ENCODE measurements at regions not wholly inside any gene's neighbourhood (a gene's known extent, or its start where the extent isn't known, plus 50 kb on each side); places are given as distances from the start of the nearest gene placed in this dataset.
"Not testable (repeated sequence)": the region's sequence is repeated elsewhere in the genome, so short reads cannot be mapped to it uniquely, and the experiment has no call there.

- peak in 1 of 14 donors; percentile 54 for DNase-seq
Measured at GRCh38 chr18:68429111-68429510, 285.8 kb downstream of the TMX3 start.

- DNase-seq: peak in 1 of 14 donors; percentile 33
Measured at GRCh38 chr18:68428661-68429060, 286.2 kb downstream of the TMX3 start.

GRCh38 chr18:68427951-68428401 lies 286.9 kb downstream of the TMX3 start:
- DNase-seq: peak in 4 of 14 donors; percentile 3 to 94 (median 13)

- no peak for DNase-seq
Measured at GRCh38 chr18:68426731-68427315, 288.1 kb downstream of the TMX3 start.

GRCh38 chr18:68418881-68419280 lies 296.0 kb downstream of the TMX3 start:
- DNase-seq: no peak

- DNase-seq: no peak
Measured at GRCh38 chr18:68418226-68418868, 296.6 kb downstream of the TMX3 start.

GRCh38 chr18:68417826-68418225 lies 297.1 kb downstream of the TMX3 start:
- DNase-seq: no peak

- no peak for DNase-seq
Measured at GRCh38 chr18:68417166-68417799, 297.6 kb downstream of the TMX3 start.

- no peak for DNase-seq
Measured at GRCh38 chr18:68414407-68414806, 300.5 kb downstream of the TMX3 start.

- no peak for DNase-seq
Measured at GRCh38 chr18:68409576-68409975, 305.3 kb downstream of the TMX3 start.

GRCh38 chr18:68406761-68407160 lies 308.1 kb downstream of the TMX3 start:
- DNase-seq: no peak

GRCh38 chr18:68402784-68403183 lies 312.1 kb downstream of the TMX3 start:
- DNase-seq: no peak

- no peak for DNase-seq
Measured at GRCh38 chr18:68400889-68401288, 314.0 kb downstream of the TMX3 start.

- no peak for DNase-seq
Measured at GRCh38 chr18:68399721-68400120, 315.2 kb downstream of the TMX3 start.

- no peak for DNase-seq
Measured at GRCh38 chr18:68397241-68398035, 317.5 kb downstream of the TMX3 start.

- DNase-seq: no peak
Measured at GRCh38 chr18:68394705-68395104, 320.2 kb downstream of the TMX3 start.

GRCh38 chr18:68391801-68392200 lies 323.1 kb downstream of the TMX3 start:
- no peak for DNase-seq

GRCh38 chr18:68387246-68387645 lies 327.7 kb downstream of the TMX3 start:
- DNase-seq: no peak

- not testable (repeated sequence) for DNase-seq
Measured at GRCh38 chr18:68383979-68384378, 330.9 kb downstream of the TMX3 start.

GRCh38 chr18:68376926-68377325 lies 338.0 kb downstream of the TMX3 start:
- no peak for DNase-seq

- DNase-seq: no peak
Measured at GRCh38 chr18:68362907-68363306, 352.0 kb downstream of the TMX3 start.

GRCh38 chr18:68355637-68356036 lies 359.3 kb downstream of the TMX3 start:
- DNase-seq: no peak

GRCh38 chr18:68354176-68354575 lies 360.7 kb downstream of the TMX3 start:
- DNase-seq: no peak
